Thoracic aorta (tissue), 2 donors: ENCODE measurements at regions not wholly inside any gene's neighbourhood (a gene's known extent, or its start where the extent isn't known, plus 50 kb on each side); places are given as distances from the start of the nearest gene placed in this dataset.

Source experiments
- ATAC-seq: fragments of 150-250 bp; one replicate; pipeline ENCODE4 v1.8.0; 2017; ENCODE audit warnings: low read depth; ENCODE audit not compliant: insufficient number of reproducible peaks, low FRiP score
- DNase-seq: peaks from one replicate; pipeline ENCODE4 v3.0.0-alpha.2; 2020; ENCODE audit warnings: low spot score
- H3K27ac ChIP-seq, 2 donors: fragments of 200-600 bp; sonication (generic); 1 replicate in 1 of 2; 2 replicates in 1 of 2; pipeline ENCODE4 v1.5.1; 2016; ENCODE audit warnings: mild to moderate bottlenecking in 2 of 2, moderate library complexity in 2 of 2
- H3K27me3 ChIP-seq: fragments of 200-600 bp; sonication (generic); replicated peaks from 2 replicates; pipeline ENCODE4 v1.6.0; 2016; ENCODE audit warnings: mild to moderate bottlenecking; ENCODE audit not compliant: insufficient read depth
- H3K36me3 ChIP-seq: fragments of 200-600 bp; sonication (generic); one replicate; pipeline ENCODE4 v1.5.1; 2016
- H3K4me1 ChIP-seq, 2 donors: fragments of 200-600 bp; sonication (generic); 1 replicate in 1 of 2; 2 replicates in 1 of 2; pipeline versions ENCODE4 v1.5.1 to v1.6.0; 2016; ENCODE audit warnings: low read depth in 2 of 2, mild to moderate bottlenecking in 1 of 2; ENCODE audit not compliant: control insufficient read depth in 1 of 2
- H3K4me3 ChIP-seq: fragments of 200-600 bp; sonication (generic); 2 replicates; pipeline ENCODE4 v1.5.1; 2016; ENCODE audit warnings: mild to moderate bottlenecking
- H3K9me3 ChIP-seq: fragments of 200-600 bp; sonication (generic); 2 replicates; pipeline ENCODE4 v1.5.1; 2016
- TF ChIP-seq, protein P1 (sequence below): fragments of 200-600 bp; sonication (generic); IDR thresholded peaks from one replicate; pipeline ENCODE4 v1.5.1; 2019; ENCODE audit warnings: antibody characterized with exemption

- H3K27ac ChIP-seq: peak overlapping the region in 1 of 2 donors; percentile 60
- DNase-seq (no peak), ATAC-seq (no peak)
- no peak overlapping the region for H3K4me3 ChIP-seq
- H3K9me3 ChIP-seq: no peaks in the 10 kb centered on the region
- no peaks in the 10 kb centered on the region for H3K27me3 ChIP-seq
- TF ChIP-seq, protein P1, sequence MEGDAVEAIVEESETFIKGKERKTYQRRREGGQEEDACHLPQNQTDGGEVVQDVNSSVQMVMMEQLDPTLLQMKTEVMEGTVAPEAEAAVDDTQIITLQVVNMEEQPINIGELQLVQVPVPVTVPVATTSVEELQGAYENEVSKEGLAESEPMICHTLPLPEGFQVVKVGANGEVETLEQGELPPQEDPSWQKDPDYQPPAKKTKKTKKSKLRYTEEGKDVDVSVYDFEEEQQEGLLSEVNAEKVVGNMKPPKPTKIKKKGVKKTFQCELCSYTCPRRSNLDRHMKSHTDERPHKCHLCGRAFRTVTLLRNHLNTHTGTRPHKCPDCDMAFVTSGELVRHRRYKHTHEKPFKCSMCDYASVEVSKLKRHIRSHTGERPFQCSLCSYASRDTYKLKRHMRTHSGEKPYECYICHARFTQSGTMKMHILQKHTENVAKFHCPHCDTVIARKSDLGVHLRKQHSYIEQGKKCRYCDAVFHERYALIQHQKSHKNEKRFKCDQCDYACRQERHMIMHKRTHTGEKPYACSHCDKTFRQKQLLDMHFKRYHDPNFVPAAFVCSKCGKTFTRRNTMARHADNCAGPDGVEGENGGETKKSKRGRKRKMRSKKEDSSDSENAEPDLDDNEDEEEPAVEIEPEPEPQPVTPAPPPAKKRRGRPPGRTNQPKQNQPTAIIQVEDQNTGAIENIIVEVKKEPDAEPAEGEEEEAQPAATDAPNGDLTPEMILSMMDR: no peak
- no peaks in the 10 kb centered on the region for H3K36me3 ChIP-seq
- peaks cover 0 to 14% of the 10 kb centered on the region in 2 donors for H3K4me1 ChIP-seq
Observed at GRCh38 chrX:45715748-45716147, 515.1 kb upstream of the DIPK2B start.

GRCh38 chrX:45714866-45715265, 514.2 kb upstream of the DIPK2B start:
- Histone ChIP-seq H3K27ac (peak overlapping the region; percentile 28 to 60), H3K9me3 (no peaks in the 10 kb centered on the region), H3K4me3 (no peak overlapping the region), H3K4me1 (peaks cover 0 to 22% of the 10 kb centered on the region in 2 donors), H3K27me3 (no peaks in the 10 kb centered on the region), H3K36me3 (no peaks in the 10 kb centered on the region)
- TF ChIP-seq, protein P1: no peak
- ATAC-seq (peak; percentile 69), DNase-seq (peak; percentile 2)

DNA sequence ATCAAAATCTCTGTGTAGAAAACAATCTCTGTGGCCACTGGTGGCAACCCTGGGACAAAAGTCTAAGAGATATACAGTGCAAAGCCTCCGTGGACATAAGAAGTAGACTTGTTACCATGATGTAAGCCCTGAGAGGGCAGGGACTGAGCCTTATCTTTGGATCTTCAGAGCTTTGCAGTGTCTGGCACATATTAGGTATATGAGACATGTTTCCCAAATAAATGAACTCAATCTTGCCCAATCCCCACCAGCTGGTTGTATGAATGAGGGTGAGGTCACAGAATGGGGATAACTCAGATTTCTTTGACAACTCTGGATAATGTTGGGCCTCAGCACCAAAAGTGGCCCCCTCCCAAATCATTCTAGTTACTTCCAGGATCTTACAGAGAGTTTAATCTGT, 511.4 kb upstream of the DIPK2B start:
- TF ChIP-seq, protein P1: no peak
- DNase-seq (no peak), ATAC-seq (no peak)
- Histone ChIP-seq H3K4me1 (peaks cover 0 to 22% of the 10 kb centered on the region in 2 donors), H3K36me3 (no peaks in the 10 kb centered on the region), H3K9me3 (no peaks in the 10 kb centered on the region), H3K27me3 (no peaks in the 10 kb centered on the region), H3K27ac (no peak overlapping the region), H3K4me3 (no peak overlapping the region)

DNA sequence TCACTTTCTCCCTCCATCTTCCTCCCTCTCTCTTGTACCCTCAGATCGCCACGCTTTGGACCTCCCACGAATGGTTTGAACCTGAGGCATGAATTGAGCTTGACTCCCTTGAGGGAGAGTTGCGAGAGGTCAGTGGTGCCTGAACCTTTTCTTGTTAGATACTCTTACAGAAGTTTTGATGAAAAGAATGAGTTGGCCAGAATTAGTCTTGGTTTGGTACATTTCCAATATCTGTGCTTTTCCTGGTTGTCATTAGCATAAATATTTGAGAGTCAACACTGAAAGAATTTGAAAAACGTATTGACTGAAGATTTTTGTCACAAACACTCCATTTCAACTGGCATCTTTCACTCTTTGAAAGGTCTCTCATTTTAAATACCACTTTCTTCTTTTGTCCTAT, 510.6 kb upstream of the DIPK2B start:
- Histone ChIP-seq H3K27me3 (no peaks in the 10 kb centered on the region), H3K9me3 (no peaks in the 10 kb centered on the region), H3K27ac (peak overlapping the region in 1 of 2 donors; percentile 59), H3K4me3 (no peak overlapping the region), H3K36me3 (no peaks in the 10 kb centered on the region), H3K4me1 (peaks cover 0 to 21% of the 10 kb centered on the region in 2 donors)
- ATAC-seq (no peak), DNase-seq (no peak)
- TF ChIP-seq, protein P1: no peak

GRCh38 chrX:45710081-45710801, 509.6 kb upstream of the DIPK2B start:
- DNase-seq (no peak), ATAC-seq (no peak)
- peaks cover 0 to 11% of the 10 kb centered on the region in 2 donors for H3K4me1 ChIP-seq
- peak overlapping the region in 1 of 2 donors; percentile 59 for H3K27ac ChIP-seq
- no peak overlapping the region for H3K4me3 ChIP-seq
- H3K9me3 ChIP-seq: no peaks in the 10 kb centered on the region
- TF ChIP-seq, protein P1: no peak
- no peaks in the 10 kb centered on the region for H3K27me3 ChIP-seq
- no peaks in the 10 kb centered on the region for H3K36me3 ChIP-seq
